ENCODE measurements at regions not wholly inside any gene's neighbourhood (a gene's known extent, or its start where the extent isn't known, plus 50 kb on each side); places are given as distances from the start of the nearest gene placed in this dataset.

DNA sequence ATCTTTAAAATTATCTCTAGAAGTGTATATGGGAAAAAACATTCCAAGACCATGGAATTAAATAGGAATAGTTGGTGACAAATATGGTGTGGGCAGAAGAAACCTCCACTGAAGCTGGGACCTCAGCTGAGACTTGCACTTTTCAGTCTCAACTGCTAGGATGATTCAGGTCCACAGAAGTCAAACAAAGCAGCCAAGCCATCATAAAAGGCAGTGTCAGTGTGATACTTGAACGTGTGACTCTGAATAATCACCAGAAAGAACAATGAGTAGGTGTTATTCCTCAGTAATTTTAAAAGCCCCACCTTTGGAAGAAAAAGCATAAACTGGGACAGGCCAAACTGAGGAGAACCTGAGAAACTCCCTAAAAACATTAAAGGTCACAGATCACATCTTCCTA lies 90.7 kb downstream of the ZNF281 start:
- Mint-ChIP-seq H3K36me3 (ENCODE audit: unreplicated experiment) (no peaks in the 10 kb centered on the region), H3K9me3 (ENCODE audit: unreplicated experiment) (no peaks in the 10 kb centered on the region), H3K27me3 (ENCODE audit: unreplicated experiment) (peaks cover 4% of the 10 kb centered on the region), H3K4me1 (ENCODE audit: low read depth, unreplicated experiment) (no peaks in the 10 kb centered on the region), H3K4me3 (ENCODE audit: unreplicated experiment) (no peak overlapping the region), H3K27ac (ENCODE audit: unreplicated experiment) (no peak overlapping the region)
- no peak for DNase-seq
- TF ChIP-seq, protein P1, sequence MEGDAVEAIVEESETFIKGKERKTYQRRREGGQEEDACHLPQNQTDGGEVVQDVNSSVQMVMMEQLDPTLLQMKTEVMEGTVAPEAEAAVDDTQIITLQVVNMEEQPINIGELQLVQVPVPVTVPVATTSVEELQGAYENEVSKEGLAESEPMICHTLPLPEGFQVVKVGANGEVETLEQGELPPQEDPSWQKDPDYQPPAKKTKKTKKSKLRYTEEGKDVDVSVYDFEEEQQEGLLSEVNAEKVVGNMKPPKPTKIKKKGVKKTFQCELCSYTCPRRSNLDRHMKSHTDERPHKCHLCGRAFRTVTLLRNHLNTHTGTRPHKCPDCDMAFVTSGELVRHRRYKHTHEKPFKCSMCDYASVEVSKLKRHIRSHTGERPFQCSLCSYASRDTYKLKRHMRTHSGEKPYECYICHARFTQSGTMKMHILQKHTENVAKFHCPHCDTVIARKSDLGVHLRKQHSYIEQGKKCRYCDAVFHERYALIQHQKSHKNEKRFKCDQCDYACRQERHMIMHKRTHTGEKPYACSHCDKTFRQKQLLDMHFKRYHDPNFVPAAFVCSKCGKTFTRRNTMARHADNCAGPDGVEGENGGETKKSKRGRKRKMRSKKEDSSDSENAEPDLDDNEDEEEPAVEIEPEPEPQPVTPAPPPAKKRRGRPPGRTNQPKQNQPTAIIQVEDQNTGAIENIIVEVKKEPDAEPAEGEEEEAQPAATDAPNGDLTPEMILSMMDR (IDR thresholded peaks at IDR 0.05; ENCODE audit: partially characterized antibody, unreplicated experiment): no peak

DNA sequence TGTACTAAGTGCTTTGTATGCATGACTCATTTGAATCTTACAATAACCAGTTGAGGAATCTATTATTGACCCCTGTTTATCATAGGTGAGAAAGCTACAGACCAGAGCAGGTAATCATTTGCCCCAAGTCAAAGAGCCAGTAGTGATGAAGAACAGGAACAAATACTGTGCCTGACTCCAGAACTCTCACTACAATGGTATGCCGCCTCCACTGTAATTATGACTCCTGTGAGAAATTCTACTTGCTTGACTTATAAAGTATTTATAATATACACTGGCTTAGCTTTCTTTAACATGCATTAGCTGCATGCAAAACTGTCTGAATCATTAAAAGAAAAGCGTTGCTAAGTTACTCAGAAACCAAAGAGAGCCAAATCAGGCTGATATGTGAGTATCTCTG lies 92.6 kb downstream of the ZNF281 start:
- H3K4me1 Mint-ChIP-seq (ENCODE audit: low read depth, unreplicated experiment): no peaks in the 10 kb centered on the region
- no peaks in the 10 kb centered on the region for H3K9me3 Mint-ChIP-seq (ENCODE audit: unreplicated experiment)
- no peaks in the 10 kb centered on the region for H3K36me3 Mint-ChIP-seq (ENCODE audit: unreplicated experiment)
- H3K27ac Mint-ChIP-seq (ENCODE audit: unreplicated experiment): no peak overlapping the region
- DNase-seq: no peak
- TF ChIP-seq, protein P1 (IDR thresholded peaks at IDR 0.05; ENCODE audit: partially characterized antibody, unreplicated experiment): no peak
- H3K27me3 Mint-ChIP-seq (ENCODE audit: unreplicated experiment): peaks cover 4% of the 10 kb centered on the region
- no peak overlapping the region for H3K4me3 Mint-ChIP-seq (ENCODE audit: unreplicated experiment)

DNA sequence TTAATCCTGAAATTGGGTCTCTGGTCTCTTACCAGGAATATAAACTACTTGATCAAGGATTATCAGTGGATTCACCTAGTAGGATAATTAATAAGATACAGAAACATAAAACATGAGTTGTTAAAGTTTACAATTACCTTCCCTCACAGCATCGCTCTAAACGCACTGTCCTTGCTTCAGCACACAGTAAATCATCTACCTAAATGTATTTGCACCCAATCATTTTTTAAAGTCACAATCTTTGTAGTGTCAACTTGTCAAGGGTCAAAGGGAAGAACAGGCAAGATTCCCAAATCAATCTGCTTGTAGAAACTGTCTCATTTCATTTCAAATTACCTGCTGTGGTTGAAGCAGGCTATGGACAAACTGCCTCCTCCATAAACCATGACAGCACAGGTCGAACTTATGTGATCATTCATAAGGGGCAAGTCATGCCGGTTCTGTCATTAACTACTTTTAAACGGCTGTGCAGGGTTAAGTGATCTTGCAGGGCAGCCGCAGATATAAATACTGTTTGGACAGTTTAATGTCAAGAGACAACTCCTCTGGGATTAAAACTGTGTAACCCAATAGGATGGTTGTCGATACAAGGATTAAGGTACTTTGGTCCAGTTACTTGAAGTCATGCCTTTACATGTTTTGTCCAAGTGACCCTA lies 93.6 kb downstream of the ZNF281 start:
- TF ChIP-seq, protein P1 (IDR thresholded peaks at IDR 0.05; ENCODE audit: partially characterized antibody, unreplicated experiment): no peak
- no peak overlapping the region for H3K27ac Mint-ChIP-seq (ENCODE audit: unreplicated experiment)
- H3K9me3 Mint-ChIP-seq (ENCODE audit: unreplicated experiment): no peaks in the 10 kb centered on the region
- H3K4me1 Mint-ChIP-seq (ENCODE audit: low read depth, unreplicated experiment): no peaks in the 10 kb centered on the region
- no peak overlapping the region for H3K4me3 Mint-ChIP-seq (ENCODE audit: unreplicated experiment)
- DNase-seq: no peak
- H3K36me3 Mint-ChIP-seq (ENCODE audit: unreplicated experiment): no peaks in the 10 kb centered on the region
- peaks cover 4% of the 10 kb centered on the region for H3K27me3 Mint-ChIP-seq (ENCODE audit: unreplicated experiment)

DNA sequence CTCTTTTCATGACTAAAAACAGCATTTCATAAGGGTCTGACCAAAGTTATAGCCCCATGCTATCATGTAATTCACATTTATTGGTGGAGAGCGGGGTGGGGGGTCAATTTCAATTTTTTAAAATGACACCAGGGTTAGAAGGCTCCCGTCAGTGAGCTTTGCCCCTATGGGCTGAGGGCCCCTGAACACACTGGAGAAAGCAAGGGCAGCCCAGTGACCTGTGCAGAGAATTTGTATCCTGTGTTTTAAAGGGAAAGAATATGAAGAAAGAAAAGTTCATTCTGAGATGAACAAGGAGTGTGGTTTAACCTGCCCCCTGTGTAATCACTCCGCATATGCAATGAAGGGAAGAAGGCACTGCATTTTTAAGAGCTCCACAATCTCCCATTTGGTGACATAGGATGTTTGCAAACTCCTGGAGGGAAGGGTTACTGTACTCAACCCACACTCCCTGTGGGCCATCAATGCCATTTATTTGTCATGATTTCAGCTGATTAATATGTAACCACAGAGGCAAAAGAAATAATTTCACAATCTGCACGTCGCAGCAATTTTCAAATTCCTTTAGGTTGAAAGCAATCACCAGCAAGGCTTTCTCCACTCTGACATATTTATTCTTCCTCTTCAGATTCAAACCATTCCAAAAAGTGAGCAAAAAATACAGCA lies 95.6 kb downstream of the ZNF281 start:
- Mint-ChIP-seq H3K4me3 (ENCODE audit: unreplicated experiment) (no peak overlapping the region), H3K9me3 (ENCODE audit: unreplicated experiment) (no peaks in the 10 kb centered on the region), H3K27me3 (ENCODE audit: unreplicated experiment) (no peaks in the 10 kb centered on the region), H3K36me3 (ENCODE audit: unreplicated experiment) (no peaks in the 10 kb centered on the region), H3K4me1 (ENCODE audit: low read depth, unreplicated experiment) (no peaks in the 10 kb centered on the region), H3K27ac (ENCODE audit: unreplicated experiment) (no peak overlapping the region)
- no peak for DNase-seq
- TF ChIP-seq, protein P1 (IDR thresholded peaks at IDR 0.05; ENCODE audit: partially characterized antibody, unreplicated experiment): no peak

DNA sequence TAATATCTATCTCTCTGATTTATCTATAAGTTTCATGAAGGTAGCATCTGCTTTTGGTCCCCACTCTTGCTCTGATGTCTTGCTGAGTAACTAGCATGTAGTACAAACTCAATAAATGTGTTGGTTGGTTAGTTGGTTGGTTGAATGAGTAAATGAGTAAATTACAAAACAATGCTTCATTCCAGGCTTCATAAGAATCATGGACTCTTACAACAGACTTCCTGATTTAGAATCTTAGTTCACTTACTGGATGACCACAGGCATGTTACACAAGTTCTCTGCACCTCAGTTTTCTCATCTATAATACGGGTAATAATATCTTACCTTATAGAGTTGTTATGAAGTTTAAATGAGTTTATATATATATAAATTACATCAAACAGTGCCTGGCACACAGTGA lies 98.6 kb downstream of the ZNF281 start:
- H3K4me3 Mint-ChIP-seq (ENCODE audit: unreplicated experiment): no peak overlapping the region
- H3K4me1 Mint-ChIP-seq (ENCODE audit: low read depth, unreplicated experiment): no peaks in the 10 kb centered on the region
- H3K9me3 Mint-ChIP-seq (ENCODE audit: unreplicated experiment): no peaks in the 10 kb centered on the region
- no peaks in the 10 kb centered on the region for H3K27me3 Mint-ChIP-seq (ENCODE audit: unreplicated experiment)
- no peak for DNase-seq
- TF ChIP-seq, protein P1 (IDR thresholded peaks at IDR 0.05; ENCODE audit: partially characterized antibody, unreplicated experiment): no peak
- H3K36me3 Mint-ChIP-seq (ENCODE audit: unreplicated experiment): no peaks in the 10 kb centered on the region
- no peak overlapping the region for H3K27ac Mint-ChIP-seq (ENCODE audit: unreplicated experiment)
